ENCODE measurements at regions not wholly inside any gene's neighbourhood (a gene's known extent, or its start where the extent isn't known, plus 50 kb on each side); places are given as distances from the start of the nearest gene placed in this dataset.
"Not testable (repeated sequence)": the region's sequence is repeated elsewhere in the genome, so short reads cannot be mapped to it uniquely, and the experiment has no call there.

DNA sequence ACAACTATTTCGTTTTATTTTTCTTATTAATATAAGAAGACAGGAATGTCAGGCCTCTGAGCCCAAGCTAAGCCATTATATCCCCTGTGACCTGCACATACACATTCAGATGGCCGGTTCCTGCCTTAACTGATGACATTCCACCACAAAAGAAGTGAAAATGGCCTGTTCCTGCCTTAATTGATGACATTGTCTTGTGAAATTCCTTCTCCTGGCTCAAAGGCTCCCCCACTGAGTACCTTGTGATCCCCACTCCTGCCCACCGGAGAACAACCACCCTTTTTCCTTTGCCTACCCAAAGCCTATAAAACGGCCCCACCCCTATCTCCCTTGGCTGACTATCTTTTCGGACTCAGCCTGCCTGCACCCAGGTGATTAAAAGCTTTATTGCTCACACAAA is 672.5 kb upstream of the GJE1 start:
- not testable (repeated sequence) for DNase-seq (ENCODE audit: low read depth in 1 of 2, low spot score in 1 of 2)

DNA sequence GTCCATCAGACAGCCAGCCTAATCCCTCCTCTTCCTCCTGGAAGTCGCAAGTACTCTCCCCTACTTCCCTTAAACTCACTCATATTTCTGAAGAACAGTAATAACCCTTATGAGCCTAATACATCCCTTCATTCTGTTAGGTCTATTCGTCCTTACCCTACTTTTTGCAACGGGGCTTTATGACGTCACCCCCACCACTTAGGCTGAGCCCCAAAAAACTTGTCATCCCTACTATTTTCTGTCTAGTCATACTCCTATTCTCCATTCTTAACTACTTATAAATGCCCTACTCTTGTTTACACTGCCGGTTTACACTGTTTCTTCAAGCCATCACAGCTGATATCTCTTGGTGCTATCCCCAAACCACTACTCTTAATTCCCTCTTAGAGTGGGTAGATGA is 674.7 kb upstream of the GJE1 start:
- not testable (repeated sequence) for DNase-seq (ENCODE audit: low read depth in 1 of 2, low spot score in 1 of 2)

DNA sequence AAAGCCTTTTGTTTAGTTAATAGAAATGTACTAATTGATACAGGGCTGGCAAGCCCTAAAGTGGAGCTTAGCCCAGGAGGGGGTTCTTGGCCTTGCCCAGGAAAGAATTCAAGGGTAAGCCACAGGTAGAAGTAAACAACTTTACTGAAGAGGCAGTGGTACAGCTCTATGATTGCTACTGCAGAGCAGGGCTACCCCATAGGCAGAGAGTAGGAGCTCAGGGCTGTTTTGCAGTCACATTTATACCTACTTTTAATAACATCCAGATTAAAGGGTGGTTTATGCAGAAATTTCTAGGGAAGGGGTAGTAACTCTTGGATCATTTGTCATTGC is 680.4 kb upstream of the GJE1 start:
- DNase-seq (ENCODE audit: low read depth in 1 of 2, low spot score in 1 of 2): no peak

DNA sequence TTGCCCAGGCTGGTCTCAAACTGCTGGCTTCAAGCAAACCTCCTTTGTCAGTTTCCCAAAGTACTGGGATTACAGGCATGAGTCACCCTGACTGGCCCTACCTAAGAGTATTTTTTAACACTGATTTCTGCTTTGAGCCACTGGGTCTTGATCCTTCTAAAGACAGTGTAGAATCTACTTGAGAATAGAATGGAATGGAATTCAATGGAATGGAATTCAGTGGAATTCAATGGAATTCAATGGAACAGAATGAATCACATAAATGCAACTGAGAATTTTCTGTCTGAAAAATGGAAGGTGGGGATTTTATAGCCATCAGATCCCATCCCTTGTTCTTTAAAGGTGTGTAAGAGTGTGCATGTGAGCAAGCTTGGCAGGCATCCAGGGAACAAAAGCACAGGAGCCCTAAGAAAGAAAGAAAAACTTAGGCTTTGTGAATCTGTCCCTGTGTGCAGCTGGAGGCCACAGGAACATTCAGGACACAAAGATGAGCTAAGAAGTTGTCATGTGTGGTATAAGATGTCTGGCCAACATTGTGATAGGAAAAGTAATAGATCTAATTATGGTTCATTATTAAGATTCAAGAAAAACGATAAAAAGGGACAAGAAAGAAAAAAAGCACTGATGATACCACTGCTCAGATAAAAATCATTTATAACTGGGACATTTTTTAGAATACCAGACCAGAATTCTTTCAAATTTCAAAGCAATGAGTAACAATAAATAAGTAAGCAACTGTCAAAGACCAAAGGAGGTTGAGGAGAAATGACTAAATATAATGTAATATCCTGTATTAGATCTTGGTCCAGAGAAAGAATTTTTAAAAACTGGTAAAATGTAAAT is 681.0 kb upstream of the GJE1 start:
- no peak for DNase-seq (ENCODE audit: low read depth in 1 of 2, low spot score in 1 of 2)

DNA sequence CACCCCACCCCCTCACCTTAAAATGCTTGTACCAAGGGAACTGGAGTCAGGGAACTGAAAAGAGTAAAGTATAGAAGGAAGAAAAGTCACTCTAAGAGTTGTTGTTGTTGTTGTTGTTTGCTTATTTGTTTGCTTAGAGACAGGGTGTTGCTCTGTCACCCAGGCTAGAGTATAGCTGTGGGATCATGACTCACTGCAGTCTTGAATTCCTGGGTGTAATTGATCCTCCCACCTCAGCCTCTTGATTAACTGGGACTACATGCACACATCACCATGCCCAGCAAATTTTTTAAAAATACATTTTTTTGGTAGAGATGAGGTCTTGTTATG is 681.6 kb upstream of the GJE1 start:
- DNase-seq (ENCODE audit: low read depth in 1 of 2, low spot score in 1 of 2): no peak

DNA sequence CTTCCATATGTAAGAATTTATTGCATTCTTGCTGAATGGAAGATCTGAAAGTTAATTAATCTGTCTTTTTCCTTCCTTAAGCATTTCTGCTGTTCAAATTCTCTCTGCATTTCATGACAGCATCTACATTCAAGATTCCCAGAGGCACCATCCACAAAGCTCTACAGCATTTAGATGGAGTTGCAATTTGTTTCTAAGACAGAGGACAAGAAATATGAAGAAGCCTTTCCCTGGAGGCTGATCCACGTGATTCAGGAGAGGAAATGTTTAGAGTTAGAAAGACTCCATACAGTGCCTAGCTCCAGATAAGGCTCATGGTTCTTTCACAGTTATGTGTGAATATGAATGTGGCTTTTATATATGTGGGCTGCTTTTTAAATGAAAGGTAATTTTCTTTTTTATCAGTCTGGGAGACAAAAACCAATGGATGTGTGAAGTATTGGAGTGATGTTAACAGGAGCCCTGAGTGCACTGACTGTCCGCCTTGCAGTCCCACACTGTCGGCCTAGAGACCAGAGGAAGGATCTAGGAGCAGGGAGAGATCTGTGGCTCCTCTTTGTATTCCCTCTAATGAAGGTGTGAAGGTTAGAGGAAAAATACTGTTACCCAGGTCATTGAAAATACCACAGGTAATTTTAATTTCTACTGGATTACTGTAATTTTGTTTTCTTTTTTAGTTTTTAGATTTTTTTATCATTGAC is 686.6 kb upstream of the GJE1 start:
- DNase-seq (ENCODE audit: low read depth in 1 of 2, low spot score in 1 of 2): no peak

DNA sequence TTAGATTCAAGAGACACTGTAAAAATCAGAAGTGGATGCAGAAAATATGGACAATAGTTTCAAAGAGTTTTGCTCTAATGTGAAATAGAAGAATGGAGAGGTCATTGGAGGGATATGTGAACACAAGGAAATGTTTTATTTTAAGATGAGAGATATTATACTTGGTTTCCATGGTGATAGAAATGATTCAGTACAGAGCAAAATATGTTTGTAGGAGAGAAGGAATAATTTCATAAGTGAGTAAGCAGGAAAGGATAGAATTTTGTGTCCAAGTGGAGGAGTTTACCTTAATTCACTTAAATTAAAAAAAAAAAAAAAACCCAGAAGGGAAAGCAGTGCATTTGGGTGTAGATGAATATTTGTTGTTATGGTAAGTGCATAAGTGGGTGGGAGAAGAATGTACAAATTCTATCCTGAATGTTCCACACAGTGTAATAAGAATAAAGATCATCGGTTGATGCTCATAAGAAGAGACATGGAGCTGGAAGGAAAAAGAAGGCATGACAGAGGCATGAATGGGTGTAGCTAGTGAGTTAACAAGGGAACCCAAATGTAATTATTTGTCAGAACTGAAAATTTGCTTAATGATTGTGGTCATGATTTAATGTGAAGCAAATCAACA is 688.9 kb upstream of the GJE1 start:
- DNase-seq (ENCODE audit: low read depth in 1 of 2, low spot score in 1 of 2): no peak

DNA sequence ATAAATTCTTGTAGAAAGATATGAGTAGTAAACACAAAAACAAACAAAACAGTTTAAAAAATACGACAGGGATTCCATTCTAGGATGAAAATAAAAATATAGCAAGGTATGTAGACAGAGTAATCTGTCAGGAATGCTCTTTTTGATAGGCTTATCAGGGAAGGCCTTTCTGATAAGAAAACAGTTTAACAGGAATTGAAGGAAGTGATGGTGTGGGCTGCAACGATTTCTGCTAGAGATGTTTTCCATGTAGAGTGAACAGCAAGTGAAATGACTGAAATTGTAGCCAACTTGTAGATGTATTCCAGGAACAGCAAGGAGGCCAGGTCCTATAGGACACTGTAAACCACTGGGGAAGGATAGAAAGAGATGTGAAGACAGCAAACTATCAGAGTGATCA is 689.7 kb upstream of the GJE1 start:
- no peak for DNase-seq (ENCODE audit: low read depth in 1 of 2, low spot score in 1 of 2)

DNA sequence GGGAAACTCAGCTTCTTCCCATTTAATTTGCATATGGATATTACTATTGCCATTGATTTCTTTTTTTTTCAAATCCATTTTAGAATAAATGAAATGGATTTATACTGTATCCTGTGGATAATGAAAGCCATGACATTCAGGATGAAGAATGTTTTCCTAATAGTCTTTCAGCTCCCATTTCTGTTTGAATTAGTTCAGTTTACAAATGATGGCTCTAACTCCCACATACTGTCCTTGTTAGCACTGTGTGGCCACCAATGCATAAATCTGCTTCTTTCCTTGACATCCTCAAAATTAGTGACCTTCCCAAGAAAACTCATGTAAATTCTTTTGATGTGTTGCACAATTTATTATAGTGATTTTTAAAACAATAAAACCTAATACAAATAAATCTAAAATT is 693.2 kb upstream of the GJE1 start:
- no peak for DNase-seq (ENCODE audit: low read depth in 1 of 2, low spot score in 1 of 2)

DNA sequence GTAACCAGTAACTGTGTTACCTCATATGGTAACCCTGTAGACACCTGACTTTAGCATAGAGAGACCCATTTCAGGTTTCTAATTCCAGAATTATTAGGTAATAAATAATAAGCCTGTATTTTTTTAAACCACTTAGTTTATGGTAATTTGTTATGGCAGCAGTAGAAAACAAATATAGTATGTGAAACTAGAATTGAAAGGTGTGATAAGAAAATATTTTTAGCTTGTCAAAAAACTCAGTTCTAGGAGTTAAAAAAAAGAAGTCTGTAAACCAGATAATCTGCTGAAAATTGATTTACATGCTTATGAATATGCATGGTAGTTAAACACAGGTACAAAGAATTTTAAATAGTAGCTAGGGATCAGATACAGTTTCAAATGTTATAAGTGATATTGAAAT is 695.0 kb upstream of the GJE1 start:
- no peak for DNase-seq (ENCODE audit: low read depth in 1 of 2, low spot score in 1 of 2)

DNA sequence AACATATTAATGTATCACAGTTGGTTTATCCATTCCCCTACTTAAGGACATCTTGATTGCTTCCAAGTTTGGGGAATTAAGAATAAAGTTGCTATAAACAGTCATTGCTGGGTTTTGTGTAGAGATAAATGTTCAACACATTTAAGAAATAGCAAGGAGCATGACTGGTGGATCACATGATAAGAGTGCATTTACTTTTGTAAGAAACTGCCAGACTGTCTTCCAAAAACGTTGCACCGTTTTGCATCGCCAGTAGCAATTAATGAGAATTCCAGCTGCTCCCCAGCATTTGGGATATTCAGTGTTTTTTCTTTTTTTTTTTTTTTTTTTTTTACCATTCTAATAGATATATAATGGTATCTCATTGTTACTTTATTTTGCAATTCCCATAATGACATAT is 695.7 kb upstream of the GJE1 start:
- no peak for DNase-seq (ENCODE audit: low read depth in 1 of 2, low spot score in 1 of 2)

DNA sequence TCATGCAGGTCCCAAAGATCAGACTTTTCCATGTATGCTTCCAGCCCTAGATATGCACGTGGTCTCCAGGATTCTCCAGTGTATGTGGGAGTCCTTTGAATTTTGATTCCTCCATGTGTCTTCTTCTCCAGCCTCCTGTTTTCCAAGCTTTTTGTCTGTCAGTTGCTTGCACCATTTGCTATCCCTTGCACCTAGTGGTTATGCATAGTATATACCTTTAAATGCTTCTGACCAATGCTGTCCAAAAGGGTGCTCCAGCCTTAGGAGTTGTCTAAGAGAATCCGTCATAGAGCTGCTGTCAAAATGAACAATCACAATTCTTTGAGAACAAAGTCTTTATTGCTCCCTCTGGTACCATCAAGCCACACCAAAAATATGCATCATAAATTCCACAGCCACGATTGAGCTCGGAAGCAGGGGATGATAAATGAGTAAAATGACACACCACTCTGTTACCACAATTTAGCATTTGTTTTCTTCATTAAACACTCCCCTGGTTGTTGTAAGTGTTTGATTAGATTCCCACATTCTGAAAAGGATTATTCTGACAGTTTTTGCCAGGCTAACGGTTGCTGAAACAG is 706.2 kb upstream of the GJE1 start:
- DNase-seq (ENCODE audit: low read depth in 1 of 2, low spot score in 1 of 2): no peak

DNA sequence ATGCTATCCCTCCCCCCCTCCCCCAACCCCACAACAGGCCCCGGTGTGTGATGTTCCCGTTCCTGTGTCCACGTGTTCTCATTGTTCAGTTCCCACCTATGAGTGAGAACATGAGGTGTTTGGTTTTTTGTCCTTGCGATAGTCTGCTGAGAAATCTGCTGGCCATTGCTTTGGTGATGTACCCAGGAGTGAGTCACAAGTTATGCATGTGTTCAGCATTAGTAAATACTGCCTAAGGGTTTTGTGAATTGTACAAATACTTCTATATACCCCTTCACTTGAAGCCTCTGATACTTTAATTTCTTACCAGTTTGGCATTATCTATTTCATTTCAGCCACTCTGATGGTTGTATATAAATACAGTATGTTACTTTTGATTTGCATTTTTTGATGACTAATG is 711.3 kb upstream of the GJE1 start:
- DNase-seq (ENCODE audit: low read depth in 1 of 2, low spot score in 1 of 2): no peak

DNA sequence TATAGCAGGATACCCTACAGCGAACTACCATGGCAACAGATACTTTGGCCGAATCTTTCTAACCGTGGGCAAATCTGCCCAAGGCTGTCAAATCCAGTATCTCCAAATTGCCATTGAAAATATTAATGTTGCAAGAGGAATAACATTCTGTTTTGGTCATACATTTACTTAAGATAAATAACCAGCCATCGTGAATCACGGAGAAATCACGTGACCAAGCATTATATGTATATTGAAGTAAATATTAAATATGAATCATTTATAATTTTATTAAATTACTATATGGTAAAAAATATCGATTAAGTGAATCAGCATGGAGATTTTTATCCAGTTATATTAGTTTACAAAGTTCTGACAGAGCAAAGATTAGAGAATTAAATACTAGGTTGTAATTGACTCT is 714.6 kb upstream of the GJE1 start:
- DNase-seq (ENCODE audit: low read depth in 1 of 2, low spot score in 1 of 2): no peak

DNA sequence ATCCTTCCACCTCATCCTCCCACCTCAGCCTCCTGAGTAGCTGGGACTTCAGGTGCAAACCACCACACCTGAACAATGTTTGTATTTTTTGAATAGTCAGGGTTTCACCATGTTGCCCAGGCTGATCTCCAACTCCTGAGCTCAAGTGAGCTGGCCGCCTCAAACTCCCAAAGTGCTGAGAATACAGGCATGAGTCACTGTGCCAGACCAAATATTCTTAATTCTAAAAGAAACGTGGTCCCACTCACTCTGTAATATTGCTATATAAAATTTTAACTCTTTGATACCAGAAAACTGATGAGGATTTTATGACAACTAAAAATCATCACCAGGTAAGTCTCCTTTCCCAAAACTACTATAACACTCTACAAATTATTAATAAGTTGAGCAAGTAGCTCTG is 716.8 kb upstream of the GJE1 start:
- DNase-seq (ENCODE audit: low read depth in 1 of 2, low spot score in 1 of 2): no peak

DNA sequence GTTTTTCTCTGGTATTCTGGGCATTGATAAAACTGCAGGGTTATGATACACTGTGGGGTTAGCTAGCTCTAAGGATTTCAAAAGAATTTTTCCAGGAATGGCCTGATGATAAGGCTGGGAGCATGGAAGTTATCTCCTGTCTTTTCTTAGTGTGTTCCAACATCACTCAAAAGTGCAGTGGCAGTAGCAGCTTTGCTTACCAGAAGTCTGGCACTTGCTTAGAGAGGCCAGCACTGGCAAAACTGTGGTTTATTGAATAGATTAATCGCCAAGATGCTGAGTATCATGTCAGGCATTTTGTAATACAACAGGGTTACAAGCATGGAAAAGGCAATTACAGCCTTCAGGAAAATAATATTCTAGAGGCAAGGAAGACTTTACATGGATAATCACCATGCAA is 719.5 kb upstream of the GJE1 start:
- DNase-seq (ENCODE audit: low read depth in 1 of 2, low spot score in 1 of 2): no peak

DNA sequence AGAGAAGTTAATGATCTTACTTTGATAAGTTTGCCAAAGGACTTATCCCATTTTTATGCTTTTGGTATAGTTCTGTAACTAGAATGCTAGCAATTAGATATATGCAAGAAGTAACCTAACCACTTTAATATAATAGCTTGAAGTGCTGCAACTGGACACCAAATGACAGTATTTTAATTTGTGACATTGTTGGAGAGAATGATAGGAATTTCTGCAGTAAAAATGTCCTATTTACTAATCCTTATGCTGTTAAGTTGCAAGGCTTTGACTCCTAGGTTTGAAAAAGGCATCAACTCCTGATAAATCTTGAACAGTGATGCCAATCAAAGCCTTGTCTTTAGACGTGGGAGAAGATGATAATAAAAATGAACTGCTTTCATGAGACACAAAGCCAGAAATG is 726.0 kb upstream of the GJE1 start:
- no peak for DNase-seq (ENCODE audit: low read depth in 1 of 2, low spot score in 1 of 2)

DNA sequence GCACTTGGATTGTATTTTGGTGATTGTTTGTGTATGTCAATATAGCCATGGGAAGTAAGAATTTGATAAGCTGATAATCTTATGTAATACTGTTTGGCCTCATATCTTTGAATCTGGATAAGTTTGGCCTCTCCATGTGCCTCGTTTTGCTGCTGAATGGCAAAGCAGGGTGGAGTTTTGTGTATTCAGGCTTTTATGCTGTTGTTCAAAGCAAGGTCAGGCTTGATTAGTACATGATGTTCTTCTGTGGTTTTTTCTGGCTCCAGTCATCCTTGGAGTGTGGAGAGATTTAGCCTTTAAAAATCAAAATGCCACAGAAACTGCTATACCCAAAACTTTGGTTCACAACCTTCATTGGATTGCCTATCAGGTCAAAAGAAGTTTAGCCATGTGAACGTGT is 728.9 kb upstream of the GJE1 start:
- no peak for DNase-seq (ENCODE audit: low read depth in 1 of 2, low spot score in 1 of 2)

DNA sequence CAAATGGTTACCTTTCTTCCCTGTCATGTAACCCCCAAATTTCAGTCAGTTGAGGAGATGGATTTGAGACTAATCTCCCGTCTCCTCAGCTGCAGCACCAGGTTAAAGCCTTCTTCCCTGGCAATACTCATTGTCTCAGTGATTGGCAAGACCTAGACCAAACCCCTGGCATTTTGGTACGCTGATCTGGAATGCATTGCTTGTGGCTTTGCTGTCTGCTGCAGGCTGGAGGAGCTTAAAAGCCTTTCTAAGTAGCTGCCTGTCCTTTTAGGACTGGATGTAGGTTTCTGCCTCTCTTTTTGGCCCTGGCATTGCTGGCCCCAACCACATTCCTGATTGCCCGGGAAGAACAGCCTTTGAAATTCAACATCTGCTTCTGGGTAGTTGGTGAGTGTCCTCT is 729.6 kb upstream of the GJE1 start:
- DNase-seq (ENCODE audit: low read depth in 1 of 2, low spot score in 1 of 2): no peak

DNA sequence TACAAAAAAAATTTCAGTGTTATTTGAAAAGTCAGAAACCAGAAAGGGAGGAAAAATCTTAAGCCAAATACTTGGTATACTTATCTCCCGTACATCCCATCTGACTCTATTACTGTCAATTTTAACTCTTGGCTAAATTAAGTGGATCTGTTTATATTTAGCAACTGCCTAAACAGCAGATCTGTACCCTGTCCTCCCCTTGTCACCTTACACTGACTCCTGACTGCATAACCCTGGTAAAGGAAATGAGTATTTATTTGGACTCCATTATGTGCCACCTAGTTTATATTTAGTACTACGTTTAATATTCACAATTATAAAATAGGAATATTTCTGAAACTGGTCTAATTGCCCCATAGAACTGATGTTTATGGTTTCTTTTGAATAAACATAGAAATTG is 730.2 kb upstream of the GJE1 start:
- no peak for DNase-seq (ENCODE audit: low read depth in 1 of 2, low spot score in 1 of 2)

DNA sequence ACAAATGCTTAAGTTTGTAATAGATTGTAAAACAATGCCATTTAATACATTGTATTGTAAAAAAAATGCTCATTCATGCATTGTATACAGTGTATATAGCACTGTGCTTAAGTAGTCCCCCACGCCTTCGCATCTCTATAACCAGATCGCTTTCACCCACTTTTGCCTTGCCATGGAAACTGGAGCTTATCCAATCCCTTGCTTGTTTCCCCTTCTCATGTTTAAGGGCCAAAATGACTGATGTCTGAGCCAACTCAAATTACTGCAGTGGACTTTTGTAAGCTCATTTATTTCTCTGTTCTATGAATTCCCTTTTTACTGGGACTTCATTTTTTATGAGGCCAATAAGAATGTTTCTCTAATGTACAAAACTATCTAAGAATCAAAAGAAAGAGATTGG is 730.9 kb upstream of the GJE1 start:
- no peak for DNase-seq (ENCODE audit: low read depth in 1 of 2, low spot score in 1 of 2)

DNA sequence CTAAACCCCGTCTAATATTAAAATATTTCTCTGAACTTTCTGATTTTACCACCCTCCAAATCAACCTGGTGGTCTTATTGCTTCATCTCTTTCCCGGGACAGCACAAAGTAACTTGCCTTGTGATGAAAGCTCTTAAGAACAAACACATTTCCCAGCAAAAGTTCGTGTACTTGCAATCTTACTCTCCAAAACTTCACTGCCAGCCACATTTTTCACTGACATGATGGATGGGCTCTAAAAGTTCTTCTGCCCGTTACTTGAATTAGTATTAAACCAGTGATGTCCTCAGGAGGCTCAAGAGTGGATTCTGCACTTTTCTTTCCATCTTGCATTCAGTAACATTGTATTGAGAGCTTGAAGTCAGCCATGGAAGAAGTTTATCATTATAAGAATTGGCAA is 731.6 kb upstream of the GJE1 start:
- DNase-seq (ENCODE audit: low read depth in 1 of 2, low spot score in 1 of 2): no peak

Data from activated CD4-positive, alpha-beta T cell treated with anti-CD3 and anti-CD28 coated beads, Interleukin-2, amount 50 U/mL, for 24 hours (primary cell).